Stimulated activated CD8-positive, alpha-beta memory T cell treated with anti-CD3 and anti-CD28 coated beads, Interleukin-15, amount 100 ng/mL, for 24 hours (primary cell): ENCODE measurements at regions not wholly inside any gene's neighbourhood (a gene's known extent, or its start where the extent isn't known, plus 50 kb on each side); places are given as distances from the start of the nearest gene placed in this dataset.

Source experiments
- DNase-seq: peaks from one replicate; pipeline ENCODE4 v3.0.0-alpha.2; 2020; ENCODE audit warnings: low read depth

GRCh38 chr7:106482091-106482490, 178.9 kb downstream of the CCDC71L start:
- no peak for DNase-seq

GRCh38 chr7:106480616-106481031, 180.3 kb downstream of the CCDC71L start:
- no peak for DNase-seq

GRCh38 chr7:106480161-106480579, 180.8 kb downstream of the CCDC71L start:
- no peak for DNase-seq

DNA sequence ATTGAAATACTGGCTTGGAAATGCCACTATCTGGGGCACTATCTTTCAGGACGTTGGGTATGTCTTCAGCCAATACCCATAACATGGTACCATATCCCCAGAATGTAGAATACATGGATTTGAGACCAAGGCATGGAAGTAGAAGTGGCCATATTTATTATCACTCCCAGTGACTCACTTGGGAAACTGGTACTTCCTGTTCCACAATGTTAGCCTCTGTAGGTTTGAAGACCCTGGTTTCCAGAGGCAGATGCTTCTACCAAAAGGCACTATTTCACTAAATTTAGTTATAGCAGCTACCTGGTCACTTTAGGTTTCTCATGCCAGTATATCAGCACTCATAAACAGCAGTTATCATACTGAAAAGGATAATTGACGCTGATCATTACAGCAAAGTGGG, 184.2 kb downstream of the CCDC71L start:
- DNase-seq = no peak

- no peak for DNase-seq
Measured at GRCh38 chr7:106472741-106473140, 188.0 kb upstream of the NAMPT start.

GRCh38 chr7:106471686-106472440, 187.1 kb upstream of the NAMPT start:
- DNase-seq = no peak

GRCh38 chr7:106471021-106471420, 186.2 kb upstream of the NAMPT start:
- no peak for DNase-seq

DNA sequence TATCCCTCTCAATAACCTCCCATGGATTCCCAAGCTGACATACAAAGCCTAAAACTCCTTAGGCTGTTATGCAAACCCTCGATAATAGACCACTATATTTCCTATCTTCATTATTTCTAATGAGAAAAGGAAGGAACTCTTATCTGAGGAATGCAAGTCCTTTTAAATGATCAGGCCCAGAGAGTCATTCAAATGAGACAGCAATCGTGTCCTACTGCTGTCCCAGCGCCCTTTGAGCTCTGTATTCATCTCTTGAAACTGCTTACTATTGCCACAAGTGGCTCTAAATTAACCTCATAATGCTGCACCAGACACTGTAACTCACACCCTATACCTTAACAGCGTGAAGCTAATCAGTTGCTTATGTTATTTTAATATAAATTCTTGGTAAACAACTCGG, 182.1 kb upstream of the NAMPT start:
- no peak for DNase-seq

GRCh38 chr7:106465704-106466468, 181.1 kb upstream of the NAMPT start:
- DNase-seq = no peak

GRCh38 chr7:106464651-106465050, 179.9 kb upstream of the NAMPT start:
- no peak for DNase-seq

GRCh38 chr7:106463851-106464611, 179.2 kb upstream of the NAMPT start:
- DNase-seq = no peak

DNA sequence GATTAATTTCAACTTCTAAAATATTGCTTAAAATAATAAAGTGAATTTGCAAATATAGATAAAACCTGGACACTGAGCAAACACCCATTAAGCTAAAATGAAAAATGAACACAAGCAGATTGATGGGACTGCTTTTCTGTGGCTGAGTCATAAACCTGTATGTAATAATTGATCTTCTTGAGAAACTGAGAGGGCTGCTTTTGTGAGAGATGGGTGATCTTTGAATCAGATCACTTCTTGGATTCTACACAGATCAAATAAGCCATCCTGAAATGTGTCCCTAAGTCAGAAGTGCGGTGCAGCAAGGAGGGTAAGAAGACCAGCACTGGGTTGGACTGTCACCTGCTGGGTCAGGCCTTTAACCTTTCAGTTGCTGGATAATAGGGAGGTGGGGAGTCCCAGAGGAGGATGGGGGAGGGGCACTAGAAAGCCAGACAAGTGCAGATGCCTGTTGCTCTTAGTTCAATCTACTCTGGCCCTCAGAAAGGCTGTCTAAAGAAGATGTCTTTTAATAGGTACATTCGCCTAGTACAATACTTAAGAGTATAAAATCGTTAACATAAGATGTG, 178.2 kb upstream of the NAMPT start:
- DNase-seq = no peak

DNA sequence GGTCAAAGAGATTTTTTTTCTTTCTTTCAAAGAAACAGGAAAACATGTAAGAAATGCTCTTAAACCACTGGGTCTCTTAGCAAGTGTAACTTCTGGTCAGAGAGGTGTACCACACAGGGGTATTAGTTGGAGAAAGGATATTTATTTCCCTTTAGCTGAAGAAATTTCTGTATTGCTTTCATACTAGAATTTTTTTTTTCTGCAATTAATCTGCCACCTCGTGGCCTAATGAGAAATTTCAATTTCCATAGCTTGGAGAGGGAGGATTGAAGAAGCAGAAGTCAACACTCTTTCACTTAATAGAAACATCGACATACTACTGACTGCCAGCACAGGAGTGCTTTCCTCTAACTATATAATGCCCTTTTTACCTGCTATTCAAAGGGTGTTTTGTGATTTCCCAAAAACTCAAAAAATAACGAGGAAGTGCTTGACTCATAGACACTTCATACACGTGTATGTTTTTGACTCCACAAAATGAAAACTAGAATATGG, 177.6 kb upstream of the NAMPT start:
- DNase-seq = no peak

GRCh38 chr7:106460792-106461254, 176.0 kb upstream of the NAMPT start:
- DNase-seq = no peak

DNA sequence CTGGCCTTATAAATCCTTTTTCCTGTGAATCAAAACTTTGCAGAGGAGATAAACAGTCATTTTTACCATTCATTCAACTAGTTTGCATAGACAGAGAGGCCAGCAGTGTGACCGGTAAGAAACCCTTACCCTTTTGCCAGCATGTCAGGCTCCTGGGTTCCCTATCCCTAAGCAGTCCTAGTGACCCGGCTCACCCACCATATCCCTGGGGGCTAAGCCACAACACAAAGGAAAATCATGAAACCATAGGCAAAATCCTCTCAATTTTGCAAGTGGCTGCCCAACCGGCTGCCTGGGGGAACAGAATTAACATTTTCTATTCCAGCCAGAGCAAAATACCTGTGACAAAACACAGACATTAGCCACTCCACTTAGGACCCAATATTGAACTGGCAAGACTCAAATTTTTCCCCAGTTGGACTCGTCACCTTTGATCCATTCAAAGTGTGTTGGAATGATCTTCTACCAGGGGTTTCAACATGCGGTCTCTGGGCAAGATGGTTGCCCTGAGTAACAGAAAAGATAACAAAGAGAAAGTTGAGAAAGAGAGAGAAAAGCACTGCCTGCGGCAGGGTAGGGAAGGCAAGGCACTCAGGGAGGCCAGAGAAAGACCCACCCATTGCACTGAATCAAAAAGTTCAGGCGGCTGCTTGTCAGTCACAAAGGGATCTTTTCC, 174.8 kb upstream of the NAMPT start:
- no peak for DNase-seq

- DNase-seq = no peak
Measured at GRCh38 chr7:106457678-106458077, 172.9 kb upstream of the NAMPT start.

GRCh38 chr7:106456329-106456728, 171.5 kb upstream of the NAMPT start:
- no peak for DNase-seq

GRCh38 chr7:106452031-106452851, 167.5 kb upstream of the NAMPT start:
- no peak for DNase-seq

DNA sequence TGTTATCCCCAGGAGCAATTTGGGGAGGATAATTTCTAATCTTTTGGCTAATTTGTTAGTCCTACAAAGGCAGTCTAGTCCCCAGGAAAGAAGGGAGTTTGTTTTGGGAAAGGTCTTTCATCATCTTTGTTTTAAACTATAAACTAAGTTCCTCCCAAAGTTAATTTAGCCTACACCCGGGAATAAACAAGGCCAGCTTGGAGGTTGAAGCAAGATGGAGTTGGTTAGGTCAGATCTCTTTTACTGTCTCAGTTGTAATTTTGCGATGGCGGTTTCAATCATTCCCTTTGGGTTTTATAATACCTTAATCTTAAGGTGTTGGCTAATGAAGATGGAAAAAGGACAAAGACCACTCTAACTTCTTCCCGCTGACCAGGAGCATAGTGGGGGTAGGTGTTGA, 166.4 kb upstream of the NAMPT start:
- DNase-seq = no peak

DNA sequence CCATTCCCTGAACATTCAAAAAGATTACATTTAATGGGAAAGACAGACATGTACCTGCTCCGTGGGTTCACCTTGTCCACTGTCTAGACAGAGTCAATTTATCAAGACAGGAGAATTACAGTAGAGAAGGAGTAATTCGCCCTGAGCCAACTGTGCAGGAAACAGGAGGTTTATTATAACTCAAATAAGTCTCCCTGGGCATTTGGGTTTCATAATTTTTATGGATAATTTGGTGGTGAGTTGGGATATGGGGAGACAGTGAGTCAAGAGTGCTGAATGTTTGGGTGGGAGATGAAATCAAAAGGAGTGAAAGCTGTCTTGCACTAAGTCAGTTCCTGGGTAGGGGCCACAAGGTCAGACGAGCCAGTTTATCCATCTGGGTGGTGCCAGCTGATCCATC, 165.9 kb upstream of the NAMPT start:
- DNase-seq = no peak
